ENCODE measurements at regions not wholly inside any gene's neighbourhood (a gene's known extent, or its start where the extent isn't known, plus 50 kb on each side); places are given as distances from the start of the nearest gene placed in this dataset.

DNA sequence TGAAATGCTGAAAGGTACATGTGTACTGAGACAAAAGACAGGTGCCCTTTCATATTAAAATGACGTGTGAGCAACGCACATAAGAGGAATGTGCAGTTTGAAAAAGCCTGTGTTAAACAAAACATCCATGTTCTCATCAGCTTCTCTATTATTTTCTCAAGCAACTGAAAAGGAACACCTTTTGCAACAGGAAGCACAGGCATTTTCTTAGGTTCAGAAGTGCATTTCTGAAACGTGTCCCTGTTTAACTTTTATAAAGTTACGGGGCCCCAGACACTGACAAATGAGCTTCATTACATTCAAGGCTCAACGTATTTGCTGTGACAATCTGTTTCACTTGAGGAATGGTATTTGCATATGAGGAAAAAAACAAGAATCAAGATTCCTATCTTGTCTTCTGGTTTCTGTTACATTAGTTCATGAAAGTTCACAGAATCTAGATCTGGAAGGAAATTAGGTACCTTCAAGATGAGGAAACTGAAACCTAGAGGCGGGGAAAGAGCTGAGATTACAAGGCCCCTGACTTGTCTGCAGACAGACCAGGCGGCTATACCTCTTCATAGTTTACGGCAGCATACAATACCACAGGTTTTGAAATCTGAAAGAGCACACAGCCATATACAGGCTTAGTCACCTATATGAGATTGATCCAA is 431.7 kb downstream of the KLF12 start:
- peak overlapping the region; percentile 88 for H3K27ac ChIP-seq (ENCODE audit: low read length)
- H3K27ac Mint-ChIP-seq = peak overlapping the region; percentile 95 to 97

DNA sequence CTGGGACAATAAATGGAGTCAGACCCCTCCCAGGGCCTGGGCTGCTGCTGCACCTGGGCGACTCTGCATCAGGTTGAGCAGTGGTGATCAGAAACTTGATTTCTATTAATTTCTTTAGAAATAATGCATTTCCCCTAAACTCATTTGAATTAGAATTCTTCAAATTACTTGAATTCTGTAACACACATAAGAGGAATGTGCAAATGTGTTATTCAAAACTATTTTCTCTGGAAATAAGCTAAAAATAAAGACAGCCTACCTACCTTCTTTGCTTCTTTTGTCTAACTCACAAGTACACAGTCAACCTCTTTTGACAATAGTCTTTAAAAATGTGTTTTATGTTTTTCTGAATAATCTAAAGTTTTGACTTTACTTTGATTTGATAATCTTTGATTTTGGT is 433.0 kb downstream of the KLF12 start:
- Histone ChIP-seq H3K9me3 (no peaks in the 10 kb centered on the region), H3K27ac (ENCODE audit: low read length) (peak overlapping the region; percentile 88), H3K4me3 (ENCODE audit: control insufficient read depth in 1 of 2, extremely low read depth in 1 of 2, low read length in 1 of 2) (no peak overlapping the region), H3K36me3 (ENCODE audit: control insufficient read depth in 2 of 2, extremely low read depth in 1 of 2, insufficient read depth in 1 of 2, low read length in 1 of 2) (peaks cover 0 to 21% of the 10 kb centered on the region in 2 donors), H3K27me3 (replicated peaks in 1 of 2; ENCODE audit: control insufficient read depth in 2 of 2, extremely low read depth in 1 of 2, insufficient read depth in 2 of 2, low read length in 1 of 2) (no peaks in the 10 kb centered on the region), H3K4me1 (ENCODE audit: control insufficient read depth in 1 of 2, extremely low read depth in 1 of 2, insufficient read depth in 2 of 2, low read length in 2 of 2) (peaks cover 12 to 27% of the 10 kb centered on the region in 2 experiments)
- no peaks in the 10 kb centered on the region for H3K9me3 Mint-ChIP-seq
- POLR2A ChIA-PET = interaction anchor here in 1 of 2 donors (0.5 kb wide), 1 partner anchor 892 kb away, joined by 5 read pairs; no protein-coding TSS in a partner anchor
- WGBS (ENCODE audit: insufficient coverage) = no CpG with 5 or more reads among the region's 1 CpG
- peaks cover 39 to 56% (median 53%) of the 10 kb centered on the region in 3 donors for H3K4me1 Mint-ChIP-seq
- H3K27ac Mint-ChIP-seq = peak overlapping the region; percentile 95 to 97
- H3K27me3 Mint-ChIP-seq = no peaks in the 10 kb centered on the region
- ATAC-seq (replicated peaks in 1 of 4) (no peak), DNase-seq (no peak)
- CTCF ChIA-PET = no interaction called here
- peaks cover 34% of the 10 kb centered on the region for H3K36me3 Mint-ChIP-seq
- no peak overlapping the region for H3K4me3 Mint-ChIP-seq

More for the DNA sequence above, 431.7 kb downstream of the KLF12 start:
- ATAC-seq (replicated peaks in 1 of 4) = peak; percentile 86 to 96 (median 94)
- Histone ChIP-seq H3K36me3 (ENCODE audit: control insufficient read depth in 2 of 2, extremely low read depth in 1 of 2, insufficient read depth in 1 of 2, low read length in 1 of 2) (peaks cover 0 to 16% of the 10 kb centered on the region in 2 donors), H3K27me3 (replicated peaks in 1 of 2; ENCODE audit: control insufficient read depth in 2 of 2, extremely low read depth in 1 of 2, insufficient read depth in 2 of 2, low read length in 1 of 2) (no peaks in the 10 kb centered on the region), H3K4me1 (ENCODE audit: control insufficient read depth in 1 of 2, extremely low read depth in 1 of 2, insufficient read depth in 2 of 2, low read length in 2 of 2) (peaks cover 12 to 27% of the 10 kb centered on the region in 2 experiments), H3K4me3 (ENCODE audit: control insufficient read depth in 1 of 2, extremely low read depth in 1 of 2, low read length in 1 of 2) (peak overlapping the region; percentile 4 to 32), H3K9me3 (no peaks in the 10 kb centered on the region)
- ChIA-PET CTCF (interaction anchor here (0.6 to 1.5 kb wide), 6 partner anchors 13 to 863 kb away, joined by 3 to 6 read pairs (median 4); no protein-coding TSS in a partner anchor), POLR2A (interaction anchor here (0.5 to 1.2 kb wide), 6 partner anchors 9 to 1625 kb away, joined by 3 to 16 read pairs (median 3); partner anchors contain the start of gene KLF5 (in 1 of the 2))
- no peaks in the 10 kb centered on the region for H3K27me3 Mint-ChIP-seq
- peak in 32 of 35 experiments; percentile 11 to 75 (median 37) for DNase-seq
- H3K4me1 Mint-ChIP-seq = peaks cover 36 to 59% (median 54%) of the 10 kb centered on the region in 3 donors
- H3K4me3 Mint-ChIP-seq = peak overlapping the region; percentile 69 to 71 (median 71)
- H3K36me3 Mint-ChIP-seq = peaks cover 26% of the 10 kb centered on the region
- H3K9me3 Mint-ChIP-seq = no peaks in the 10 kb centered on the region
- WGBS (ENCODE audit: insufficient coverage) = 52% methylated on average over 4 of the region's 8 CpGs

DNA sequence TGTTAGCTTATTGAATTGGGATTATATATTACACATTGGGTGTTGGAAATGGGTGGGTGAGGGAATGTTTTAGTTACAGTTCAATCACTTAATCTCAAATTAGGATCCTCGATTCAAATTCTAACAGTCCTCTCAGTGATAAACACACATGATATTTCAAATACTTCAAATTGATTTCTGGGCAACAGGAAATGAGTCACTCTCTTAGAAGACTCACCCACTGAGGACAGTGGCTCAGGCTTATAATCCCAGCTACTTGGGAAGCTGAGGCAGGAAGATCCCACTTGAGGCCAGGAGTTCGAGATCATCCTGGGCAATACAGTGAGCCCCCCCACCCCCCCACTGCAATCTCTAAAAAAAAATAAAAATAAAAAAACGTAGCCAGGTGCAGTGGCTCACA is 435.3 kb downstream of the KLF12 start:
- Mint-ChIP-seq H3K27me3 (no peaks in the 10 kb centered on the region), H3K4me1 (peaks cover 29 to 50% (median 45%) of the 10 kb centered on the region in 3 donors), H3K9me3 (no peaks in the 10 kb centered on the region), H3K4me3 (no peak overlapping the region), H3K36me3 (peaks cover 48% of the 10 kb centered on the region), H3K27ac (peak overlapping the region; percentile 32 to 66)
- H3K27me3 ChIP-seq (replicated peaks in 1 of 2; ENCODE audit: control insufficient read depth in 2 of 2, extremely low read depth in 1 of 2, insufficient read depth in 2 of 2, low read length in 1 of 2) = no peaks in the 10 kb centered on the region
- H3K27ac ChIP-seq (ENCODE audit: low read length) = no peak overlapping the region
- peaks cover 5 to 35% of the 10 kb centered on the region in 2 donors for H3K36me3 ChIP-seq (ENCODE audit: control insufficient read depth in 2 of 2, extremely low read depth in 1 of 2, insufficient read depth in 1 of 2, low read length in 1 of 2)
- no peaks in the 10 kb centered on the region for H3K9me3 ChIP-seq
- ChIA-PET CTCF (interaction anchor here in 1 of 2 donors (0.6 kb wide), 2 partner anchors 24 to 890 kb away, joined by 3 to 4 read pairs; no protein-coding TSS in a partner anchor), POLR2A (interaction anchor here in 1 of 2 donors (0.6 kb wide), 3 partner anchors 8 to 716 kb away, joined by 3 read pairs; no protein-coding TSS in a partner anchor)
- H3K4me3 ChIP-seq (ENCODE audit: control insufficient read depth in 1 of 2, extremely low read depth in 1 of 2, low read length in 1 of 2) = no peak overlapping the region
- DNase-seq = no peak
- 100% methylated on average over 1 of the region's 3 CpGs for WGBS (ENCODE audit: insufficient coverage)
- no peak for ATAC-seq (replicated peaks in 1 of 4)
- peaks cover 12 to 27% of the 10 kb centered on the region in 2 experiments for H3K4me1 ChIP-seq (ENCODE audit: control insufficient read depth in 1 of 2, extremely low read depth in 1 of 2, insufficient read depth in 2 of 2, low read length in 2 of 2)

DNA sequence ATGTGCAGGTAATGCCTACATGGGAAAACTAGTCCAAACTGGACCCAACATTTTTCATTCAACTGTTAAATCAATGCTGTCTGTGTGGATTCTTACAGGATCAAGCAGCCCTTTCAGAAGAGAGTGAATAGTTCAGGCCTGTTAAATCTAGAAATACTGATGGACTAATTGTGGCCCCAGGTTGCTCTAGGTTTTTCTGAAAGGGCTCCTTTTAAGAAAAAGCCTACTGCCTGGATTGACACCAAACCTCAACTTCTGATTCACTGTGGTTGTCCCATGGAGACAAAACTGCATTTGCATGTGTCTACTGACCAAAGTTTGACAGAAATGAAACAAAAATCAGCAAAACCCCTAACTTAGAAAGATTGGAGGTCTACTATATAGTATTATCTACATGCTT is 437.0 kb downstream of the KLF12 start:
- Histone ChIP-seq H3K27me3 (replicated peaks in 1 of 2; ENCODE audit: control insufficient read depth in 2 of 2, extremely low read depth in 1 of 2, insufficient read depth in 2 of 2, low read length in 1 of 2) (no peaks in the 10 kb centered on the region), H3K9me3 (no peaks in the 10 kb centered on the region), H3K36me3 (ENCODE audit: control insufficient read depth in 2 of 2, extremely low read depth in 1 of 2, insufficient read depth in 1 of 2, low read length in 1 of 2) (peaks cover 5 to 48% of the 10 kb centered on the region in 2 donors), H3K4me3 (ENCODE audit: control insufficient read depth in 1 of 2, extremely low read depth in 1 of 2, low read length in 1 of 2) (no peak overlapping the region), H3K27ac (ENCODE audit: low read length) (no peak overlapping the region), H3K4me1 (ENCODE audit: control insufficient read depth in 1 of 2, extremely low read depth in 1 of 2, insufficient read depth in 2 of 2, low read length in 2 of 2) (peaks cover 9 to 19% of the 10 kb centered on the region in 2 experiments)
- CTCF ChIA-PET = interaction anchor here (1.1 to 1.7 kb wide), 2 partner anchors 10 to 13 kb away, joined by 3 to 4 read pairs (median 3); no protein-coding TSS in a partner anchor
- Mint-ChIP-seq H3K27me3 (no peaks in the 10 kb centered on the region), H3K4me3 (no peak overlapping the region), H3K9me3 (no peaks in the 10 kb centered on the region), H3K27ac (peak overlapping the region in 1 of 2 donors; percentile 44), H3K36me3 (peaks cover 59% of the 10 kb centered on the region), H3K4me1 (peaks cover 22 to 34% (median 29%) of the 10 kb centered on the region in 3 donors)
- ATAC-seq (replicated peaks in 1 of 4) (no peak), DNase-seq (no peak)
- POLR2A ChIA-PET = no interaction called here

DNA sequence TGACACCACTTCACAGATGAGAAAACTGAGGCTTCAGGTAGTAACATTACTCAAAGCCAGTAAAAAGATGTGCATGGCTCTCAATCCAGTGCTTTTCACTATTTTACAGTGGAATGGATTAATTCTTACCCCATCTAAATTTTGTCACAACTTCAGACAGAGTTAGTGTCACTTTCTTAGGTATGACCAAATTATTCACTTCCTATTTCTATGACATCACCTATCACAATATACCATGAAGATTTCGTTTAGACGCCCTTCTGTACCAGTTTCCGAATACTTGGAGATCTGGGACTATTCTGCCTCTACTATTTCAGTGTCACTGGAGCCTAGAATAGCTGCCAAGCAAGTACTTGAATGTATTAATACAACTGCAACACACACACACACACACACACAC is 437.5 kb downstream of the KLF12 start:
- Mint-ChIP-seq H3K4me1 (peaks cover 19 to 30% (median 24%) of the 10 kb centered on the region in 3 donors), H3K4me3 (no peak overlapping the region), H3K27me3 (no peaks in the 10 kb centered on the region), H3K36me3 (peaks cover 63% of the 10 kb centered on the region), H3K27ac (no peak overlapping the region), H3K9me3 (no peaks in the 10 kb centered on the region)
- peaks cover 9 to 15% of the 10 kb centered on the region in 2 experiments for H3K4me1 ChIP-seq (ENCODE audit: control insufficient read depth in 1 of 2, extremely low read depth in 1 of 2, insufficient read depth in 2 of 2, low read length in 2 of 2)
- no peak overlapping the region for H3K4me3 ChIP-seq (ENCODE audit: control insufficient read depth in 1 of 2, extremely low read depth in 1 of 2, low read length in 1 of 2)
- DNase-seq (no peak), ATAC-seq (replicated peaks in 1 of 4) (no peak)
- no peak overlapping the region for H3K27ac ChIP-seq (ENCODE audit: low read length)
- WGBS (ENCODE audit: insufficient coverage) = no CpG with 5 or more reads among the region's 3 CpGs
- ChIA-PET CTCF (interaction anchor here in 1 of 2 donors (1.7 kb wide), 1 partner anchor 11 kb away, joined by 4 read pairs; no protein-coding TSS in a partner anchor), POLR2A (no interaction called here)
- H3K27me3 ChIP-seq (replicated peaks in 1 of 2; ENCODE audit: control insufficient read depth in 2 of 2, extremely low read depth in 1 of 2, insufficient read depth in 2 of 2, low read length in 1 of 2) = no peaks in the 10 kb centered on the region
- H3K9me3 ChIP-seq = no peaks in the 10 kb centered on the region
- peaks cover 5 to 49% of the 10 kb centered on the region in 2 donors for H3K36me3 ChIP-seq (ENCODE audit: control insufficient read depth in 2 of 2, extremely low read depth in 1 of 2, insufficient read depth in 1 of 2, low read length in 1 of 2)

DNA sequence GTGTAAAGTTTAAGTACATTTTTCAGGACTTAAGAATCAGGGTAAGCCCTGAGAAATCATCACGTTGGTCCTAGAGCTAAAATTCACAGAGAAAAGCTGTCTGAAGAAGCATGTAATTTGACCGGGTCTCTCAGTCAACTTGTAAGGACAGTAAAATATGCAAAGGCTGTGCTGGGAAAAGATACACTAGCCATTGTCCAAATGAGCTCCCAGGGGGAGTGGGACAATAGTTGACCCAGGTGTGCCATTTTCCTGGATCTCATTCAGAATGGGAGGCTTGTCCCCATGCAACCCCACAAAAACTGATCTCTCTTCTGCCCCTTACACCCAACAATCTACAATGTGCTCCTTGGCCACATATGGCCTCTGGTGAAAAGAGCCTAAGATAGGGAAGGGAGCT is 437.9 kb downstream of the KLF12 start:
- peaks cover 9 to 10% of the 10 kb centered on the region in 2 experiments for H3K4me1 ChIP-seq (ENCODE audit: control insufficient read depth in 1 of 2, extremely low read depth in 1 of 2, insufficient read depth in 2 of 2, low read length in 2 of 2)
- no peak overlapping the region for H3K4me3 ChIP-seq (ENCODE audit: control insufficient read depth in 1 of 2, extremely low read depth in 1 of 2, low read length in 1 of 2)
- H3K27me3 Mint-ChIP-seq = no peaks in the 10 kb centered on the region
- peaks cover 15 to 28% (median 22%) of the 10 kb centered on the region in 3 donors for H3K4me1 Mint-ChIP-seq
- POLR2A ChIA-PET = no interaction called here
- H3K36me3 Mint-ChIP-seq = peaks cover 65% of the 10 kb centered on the region
- no peaks in the 10 kb centered on the region for H3K27me3 ChIP-seq (replicated peaks in 1 of 2; ENCODE audit: control insufficient read depth in 2 of 2, extremely low read depth in 1 of 2, insufficient read depth in 2 of 2, low read length in 1 of 2)
- WGBS (ENCODE audit: insufficient coverage) = 100% methylated on average over 2 of the region's 2 CpGs
- H3K4me3 Mint-ChIP-seq = no peak overlapping the region
- CTCF ChIA-PET = interaction anchor here in 1 of 2 donors (1.7 kb wide), 1 partner anchor 11 kb away, joined by 4 read pairs; no protein-coding TSS in a partner anchor
- H3K27ac ChIP-seq (ENCODE audit: low read length) = no peak overlapping the region
- no peaks in the 10 kb centered on the region for H3K9me3 ChIP-seq
- H3K9me3 Mint-ChIP-seq = no peaks in the 10 kb centered on the region
- H3K36me3 ChIP-seq (ENCODE audit: control insufficient read depth in 2 of 2, extremely low read depth in 1 of 2, insufficient read depth in 1 of 2, low read length in 1 of 2) = peaks cover 5 to 51% of the 10 kb centered on the region in 2 donors
- no peak overlapping the region for H3K27ac Mint-ChIP-seq
- DNase-seq (no peak), ATAC-seq (replicated peaks in 1 of 4) (no peak)

Measured in T-cell (primary cell).